Vagina (tissue), 2 donors: ENCODE measurements at regions not wholly inside any gene's neighbourhood (a gene's known extent, or its start where the extent isn't known, plus 50 kb on each side); places are given as distances from the start of the nearest gene placed in this dataset.

Source experiments
- CTCF ChIP-seq, 3 experiments: fragments of 450-650 bp in 2 of 3; fragments of 200-600 bp in 1 of 3; sonication (generic) in 1 of 3; IDR thresholded peaks; one replicate each; pipeline ENCODE4 v1.5.1; 2017 to 2019; ENCODE audit warnings: antibody characterized with exemption in 3 of 3, mild to moderate bottlenecking in 2 of 3, moderate library complexity in 2 of 3
- POLR2A ChIP-seq, 2 donors: fragments of 450-650 bp; IDR thresholded peaks; one replicate each; pipeline ENCODE4 v1.6.1; 2017; ENCODE audit warnings: antibody characterized with exemption in 2 of 2, mild to moderate bottlenecking in 2 of 2, moderate library complexity in 2 of 2
- POLR2AphosphoS5 ChIP-seq, 2 donors: sonication (generic); formaldehyde crosslinking; IDR thresholded peaks; one replicate each; pipeline ENCODE4 v1.9.0; 2017; ENCODE audit warnings: antibody characterized with exemption in 2 of 2, mild to moderate bottlenecking in 2 of 2, low read depth in 1 of 2; ENCODE audit not compliant: insufficient read depth in 1 of 2

- TF ChIP-seq CTCF (IDR thresholded peaks at IDR 0.05) (no peak), POLR2A (IDR thresholded peaks at IDR 0.05) (no peak), POLR2AphosphoS5 (IDR thresholded peaks at IDR 0.05; ENCODE audit: insufficient read depth in 1 of 2, low read depth in 1 of 2) (no peak)
These were observed 237.0 kb downstream of the PTPRU start for GRCh38 chr1:29473161-29473855.
